Gastrocnemius medialis (tissue), 4 donors: ENCODE measurements at regions not wholly inside any gene's neighbourhood (a gene's known extent, or its start where the extent isn't known, plus 50 kb on each side); places are given as distances from the start of the nearest gene placed in this dataset.

Experiments used
- POLR2A ChIP-seq, 2 donors: fragments of 450-650 bp; IDR thresholded peaks; one replicate each; pipeline ENCODE4 v1.6.1; 2017; ENCODE audit warnings: antibody characterized with exemption in 2 of 2, mild to moderate bottlenecking in 2 of 2, moderate library complexity in 2 of 2
- TF ChIP-seq, protein P1 (sequence below), 5 experiments: fragments of 450-650 bp in 3 of 5; fragments of 200-600 bp in 2 of 5; sonication (generic) in 2 of 5; IDR thresholded peaks in 4 of 5; conservative IDR thresholded peaks in 1 of 5; 1 replicate in 4 of 5; 2 replicates in 1 of 5; pipeline ENCODE4 v1.5.1; 2016 to 2019; ENCODE audit warnings: antibody characterized with exemption in 5 of 5, mild to moderate bottlenecking in 3 of 5, moderate library complexity in 3 of 5

GRCh38 chr3:23130406-23130805 lies 72.7 kb upstream of the UBE2E2 start:
- TF ChIP-seq, protein P1, sequence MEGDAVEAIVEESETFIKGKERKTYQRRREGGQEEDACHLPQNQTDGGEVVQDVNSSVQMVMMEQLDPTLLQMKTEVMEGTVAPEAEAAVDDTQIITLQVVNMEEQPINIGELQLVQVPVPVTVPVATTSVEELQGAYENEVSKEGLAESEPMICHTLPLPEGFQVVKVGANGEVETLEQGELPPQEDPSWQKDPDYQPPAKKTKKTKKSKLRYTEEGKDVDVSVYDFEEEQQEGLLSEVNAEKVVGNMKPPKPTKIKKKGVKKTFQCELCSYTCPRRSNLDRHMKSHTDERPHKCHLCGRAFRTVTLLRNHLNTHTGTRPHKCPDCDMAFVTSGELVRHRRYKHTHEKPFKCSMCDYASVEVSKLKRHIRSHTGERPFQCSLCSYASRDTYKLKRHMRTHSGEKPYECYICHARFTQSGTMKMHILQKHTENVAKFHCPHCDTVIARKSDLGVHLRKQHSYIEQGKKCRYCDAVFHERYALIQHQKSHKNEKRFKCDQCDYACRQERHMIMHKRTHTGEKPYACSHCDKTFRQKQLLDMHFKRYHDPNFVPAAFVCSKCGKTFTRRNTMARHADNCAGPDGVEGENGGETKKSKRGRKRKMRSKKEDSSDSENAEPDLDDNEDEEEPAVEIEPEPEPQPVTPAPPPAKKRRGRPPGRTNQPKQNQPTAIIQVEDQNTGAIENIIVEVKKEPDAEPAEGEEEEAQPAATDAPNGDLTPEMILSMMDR (IDR thresholded peaks at IDR 0.05 in 4 of 5, conservative IDR thresholded peaks at IDR 0.05 in 1 of 5), result no peak
- TF ChIP-seq POLR2A (IDR thresholded peaks at IDR 0.05), result no peak
